ENCODE measurements at regions not wholly inside any gene's neighbourhood (a gene's known extent, or its start where the extent isn't known, plus 50 kb on each side); places are given as distances from the start of the nearest gene placed in this dataset.

DNA sequence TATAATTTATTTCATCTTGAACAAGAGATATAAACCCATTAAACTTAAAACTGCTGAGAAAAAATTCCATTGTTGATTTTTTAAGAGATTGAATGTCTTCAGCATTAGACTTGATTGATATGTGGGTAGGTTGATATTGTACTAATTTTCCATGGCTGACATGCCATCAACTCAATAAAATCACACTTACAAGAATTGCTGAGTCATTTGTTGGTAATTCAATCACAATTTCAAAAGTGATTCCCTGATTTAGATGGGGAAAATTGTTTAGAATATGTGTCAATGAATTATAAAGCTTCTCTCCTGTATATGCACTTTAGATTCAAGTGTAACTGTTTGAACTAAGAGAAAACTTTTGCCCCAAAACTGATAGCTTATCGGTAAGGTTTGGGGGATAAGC, 223.5 kb upstream of the NCAM2 start:
- Mint-ChIP-seq H3K4me3 (no peak overlapping the region), H3K36me3 (ENCODE audit: insufficient read depth in 2 of 2) (peaks cover 3% of the 10 kb centered on the region in 2 donors), H3K9me3 (peaks cover 7 to 10% of the 10 kb centered on the region in 2 donors), H3K4me1 (ENCODE audit: low read depth) (no peaks in the 10 kb centered on the region), H3K27ac (no peak overlapping the region), H3K27me3 (ENCODE audit: low read depth) (no peaks in the 10 kb centered on the region)
- no peak for ATAC-seq (replicated peaks in 1 of 2)
- no peak for DNase-seq

DNA sequence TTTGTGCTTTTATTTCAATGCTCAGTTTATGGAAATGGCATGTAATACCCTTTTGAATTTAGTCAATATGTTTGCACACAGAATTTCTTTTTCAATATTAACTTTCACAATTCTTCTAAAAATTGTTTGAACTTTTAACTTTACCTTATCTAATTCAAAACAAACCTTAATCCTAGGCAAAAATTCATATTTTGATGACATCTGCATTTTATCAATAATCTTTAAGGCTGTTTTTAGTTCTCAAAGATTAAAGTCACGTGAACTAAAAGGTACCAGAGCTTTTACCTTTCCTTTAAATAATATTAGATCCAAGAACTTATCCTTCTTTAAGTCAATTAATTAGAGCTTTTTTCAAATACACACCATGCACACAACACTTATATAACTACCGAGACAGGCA, 218.9 kb upstream of the NCAM2 start:
- Mint-ChIP-seq H3K4me3 (no peak overlapping the region), H3K27ac (no peak overlapping the region), H3K36me3 (ENCODE audit: insufficient read depth in 2 of 2) (no peaks in the 10 kb centered on the region), H3K9me3 (peaks cover 5 to 8% of the 10 kb centered on the region in 2 donors), H3K27me3 (ENCODE audit: low read depth) (no peaks in the 10 kb centered on the region), H3K4me1 (ENCODE audit: low read depth) (no peaks in the 10 kb centered on the region)
- DNase-seq (no peak), ATAC-seq (replicated peaks in 1 of 2) (no peak)

DNA sequence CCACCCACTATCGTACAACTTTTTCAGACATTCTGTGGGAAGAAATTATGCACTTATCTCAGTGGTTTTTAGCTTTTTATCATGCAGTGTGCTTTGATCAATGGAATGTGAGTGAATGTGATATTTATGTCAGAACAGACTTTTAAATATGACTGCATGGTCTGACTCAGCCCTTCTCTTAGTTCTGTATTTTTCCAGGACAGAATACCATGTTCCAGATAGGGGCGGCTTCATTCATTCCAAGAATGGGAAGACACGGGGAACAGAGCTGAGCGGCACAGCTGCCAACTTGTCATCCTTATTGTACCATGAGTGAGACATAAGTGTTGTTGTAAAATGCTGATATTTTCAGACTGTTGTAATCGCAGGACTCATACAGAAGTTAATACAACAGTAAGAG, 214.6 kb upstream of the NCAM2 start:
- ATAC-seq (replicated peaks in 1 of 2) (no peak), DNase-seq (no peak)
- Mint-ChIP-seq H3K36me3 (ENCODE audit: insufficient read depth in 2 of 2) (no peaks in the 10 kb centered on the region), H3K27ac (no peak overlapping the region), H3K27me3 (ENCODE audit: low read depth) (no peaks in the 10 kb centered on the region), H3K4me3 (no peak overlapping the region), H3K4me1 (ENCODE audit: low read depth) (no peaks in the 10 kb centered on the region), H3K9me3 (peaks cover 6 to 14% of the 10 kb centered on the region in 2 donors)

DNA sequence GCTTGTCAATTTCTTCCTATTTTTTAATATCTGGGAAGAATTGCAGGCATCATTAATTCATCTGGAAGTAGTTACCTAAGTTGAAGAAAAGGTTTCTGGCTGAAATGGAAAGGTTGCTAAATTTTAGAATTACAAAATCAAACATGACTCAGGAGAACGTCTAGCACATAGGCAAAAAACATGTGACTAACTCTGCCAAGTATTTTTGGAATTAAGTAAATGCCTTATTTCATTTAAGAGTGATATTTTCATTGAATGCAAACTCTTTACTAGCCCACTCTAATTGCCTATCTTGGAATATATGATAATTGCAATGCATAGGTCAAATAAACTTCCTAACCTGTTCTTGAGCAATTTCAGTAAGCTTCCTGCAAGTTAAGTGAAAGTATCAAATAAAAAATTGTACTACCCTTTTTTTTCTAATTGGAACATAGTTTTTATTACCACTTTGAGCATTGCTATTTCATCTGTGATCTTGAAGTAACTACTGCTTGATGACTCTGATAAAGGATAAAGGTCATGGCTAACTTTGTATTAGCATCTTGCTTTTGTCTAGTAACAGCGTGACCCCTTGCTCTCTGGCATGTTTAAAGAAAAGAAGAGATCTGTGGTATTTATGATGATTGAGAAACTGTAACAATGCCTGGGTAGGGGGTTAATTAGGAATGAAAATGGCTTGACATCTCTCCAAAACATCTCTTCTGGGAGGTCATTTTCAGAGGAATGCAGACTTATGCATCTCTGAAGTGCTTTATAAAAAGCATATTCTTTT, 208.3 kb upstream of the NCAM2 start:
- Mint-ChIP-seq H3K27ac (no peak overlapping the region), H3K9me3 (peaks cover 1 to 12% of the 10 kb centered on the region in 2 donors), H3K4me1 (ENCODE audit: low read depth) (no peaks in the 10 kb centered on the region), H3K36me3 (ENCODE audit: insufficient read depth in 2 of 2) (no peaks in the 10 kb centered on the region), H3K27me3 (ENCODE audit: low read depth) (no peaks in the 10 kb centered on the region), H3K4me3 (no peak overlapping the region)
- ATAC-seq (replicated peaks in 1 of 2) (no peak), DNase-seq (no peak)

DNA sequence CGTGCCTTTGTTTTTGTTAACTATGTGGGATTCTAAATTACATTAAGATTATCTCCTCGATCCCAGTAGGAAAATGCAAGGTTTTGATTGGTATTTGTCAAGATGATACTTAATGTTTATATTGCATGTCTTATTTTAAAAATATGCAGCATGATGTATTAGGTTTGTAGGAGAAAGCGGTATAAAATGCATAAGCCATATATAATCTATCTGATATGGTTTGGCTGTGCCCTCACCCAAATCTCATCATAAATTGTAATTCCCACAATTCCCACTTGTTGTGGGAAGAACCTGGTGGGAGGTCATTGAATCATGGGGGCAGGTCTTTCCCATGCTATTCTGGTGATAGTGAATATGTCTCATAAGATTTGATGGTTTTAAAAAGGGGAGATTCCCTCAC, 198.1 kb upstream of the NCAM2 start:
- H3K27ac Mint-ChIP-seq: no peak overlapping the region
- DNase-seq: no peak
- no peak for ATAC-seq (replicated peaks in 1 of 2)
- H3K36me3 Mint-ChIP-seq (ENCODE audit: insufficient read depth in 2 of 2): no peaks in the 10 kb centered on the region
- H3K4me1 Mint-ChIP-seq (ENCODE audit: low read depth): no peaks in the 10 kb centered on the region
- no peak overlapping the region for H3K4me3 Mint-ChIP-seq
- H3K9me3 Mint-ChIP-seq: peaks cover 3 to 4% of the 10 kb centered on the region in 2 donors
- no peaks in the 10 kb centered on the region for H3K27me3 Mint-ChIP-seq (ENCODE audit: low read depth)

GRCh38 chr21:20802201-20802600, 196.0 kb upstream of the NCAM2 start:
- DNase-seq: no peak
- H3K4me1 Mint-ChIP-seq (ENCODE audit: low read depth): no peaks in the 10 kb centered on the region
- H3K27ac Mint-ChIP-seq: no peak overlapping the region
- H3K4me3 Mint-ChIP-seq: no peak overlapping the region
- peaks cover 0 to 2% of the 10 kb centered on the region in 2 donors for H3K9me3 Mint-ChIP-seq
- no peaks in the 10 kb centered on the region for H3K36me3 Mint-ChIP-seq (ENCODE audit: insufficient read depth in 2 of 2)
- no peaks in the 10 kb centered on the region for H3K27me3 Mint-ChIP-seq (ENCODE audit: low read depth)
- ATAC-seq (replicated peaks in 1 of 2): no peak

DNA sequence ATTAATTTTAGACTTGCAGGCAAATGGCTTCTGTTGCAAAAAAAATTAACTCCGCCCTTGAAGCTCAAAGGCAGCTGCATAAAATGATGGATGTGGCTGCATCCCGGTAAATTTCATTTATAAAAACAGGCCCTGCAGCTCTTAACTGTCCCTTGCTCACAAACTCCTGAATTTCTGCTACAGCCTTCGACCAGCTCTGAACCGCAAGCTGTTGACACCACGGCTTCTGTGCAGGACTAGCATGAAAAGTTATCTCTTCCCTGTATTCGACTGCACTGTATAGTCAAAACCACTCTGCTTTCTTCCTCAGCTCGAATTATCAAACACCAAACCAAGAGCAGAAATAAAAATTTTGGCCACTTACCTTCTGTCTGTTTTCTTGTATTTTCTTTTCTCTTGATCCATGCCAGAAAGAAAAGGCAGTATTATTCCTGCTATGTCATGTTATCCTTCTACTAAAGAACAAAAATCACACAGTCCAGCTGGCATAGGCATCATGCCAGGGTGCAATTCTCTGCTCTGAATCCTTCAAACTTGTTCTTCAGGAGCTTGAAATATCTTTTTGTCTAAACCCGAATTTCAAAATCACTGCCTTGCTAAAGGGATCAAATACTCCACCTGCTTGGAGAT, 195.5 kb upstream of the NCAM2 start:
- DNase-seq (no peak), ATAC-seq (replicated peaks in 1 of 2) (no peak)
- peaks cover 0 to 2% of the 10 kb centered on the region in 2 donors for H3K9me3 Mint-ChIP-seq
- H3K4me1 Mint-ChIP-seq (ENCODE audit: low read depth): no peaks in the 10 kb centered on the region
- H3K27ac Mint-ChIP-seq: peak overlapping the region; percentile 8
- no peak overlapping the region for H3K4me3 Mint-ChIP-seq
- no peaks in the 10 kb centered on the region for H3K27me3 Mint-ChIP-seq (ENCODE audit: low read depth)
- H3K36me3 Mint-ChIP-seq (ENCODE audit: insufficient read depth in 2 of 2): no peaks in the 10 kb centered on the region

GRCh38 chr21:20811702-20812101, 186.5 kb upstream of the NCAM2 start:
- Mint-ChIP-seq H3K4me3 (no peak overlapping the region), H3K9me3 (peaks cover 2 to 6% of the 10 kb centered on the region in 2 donors), H3K36me3 (ENCODE audit: insufficient read depth in 2 of 2) (no peaks in the 10 kb centered on the region), H3K27me3 (ENCODE audit: low read depth) (no peaks in the 10 kb centered on the region), H3K27ac (no peak overlapping the region), H3K4me1 (ENCODE audit: low read depth) (no peaks in the 10 kb centered on the region)
- DNase-seq: no peak
- no peak for ATAC-seq (replicated peaks in 1 of 2)

- Mint-ChIP-seq H3K36me3 (ENCODE audit: insufficient read depth in 2 of 2) (no peaks in the 10 kb centered on the region), H3K9me3 (peaks cover 3 to 4% of the 10 kb centered on the region in 2 donors), H3K27ac (no peak overlapping the region), H3K4me1 (ENCODE audit: low read depth) (no peaks in the 10 kb centered on the region), H3K27me3 (ENCODE audit: low read depth) (no peaks in the 10 kb centered on the region), H3K4me3 (no peak overlapping the region)
- no peak for DNase-seq
- ATAC-seq (replicated peaks in 1 of 2): no peak
Measured at GRCh38 chr21:20814090-20814489, 184.1 kb upstream of the NCAM2 start.

DNA sequence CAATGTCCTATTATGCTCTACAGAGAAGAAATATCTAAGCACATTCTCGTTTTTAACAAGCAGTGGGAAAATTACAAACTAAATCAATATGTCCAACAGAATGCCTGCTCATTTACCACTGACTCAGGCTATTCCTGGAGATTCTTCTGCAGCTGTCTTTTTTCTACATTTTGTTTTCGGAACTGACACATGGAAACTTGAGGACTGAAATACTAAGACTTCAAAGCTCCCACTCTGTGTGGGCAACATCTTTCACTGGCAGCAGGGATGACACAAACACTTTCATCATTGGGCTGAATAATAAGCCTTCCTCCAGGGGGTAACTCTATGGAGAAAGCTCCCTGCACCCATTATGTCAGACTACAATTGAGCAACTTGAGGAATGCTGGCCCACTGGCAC, 175.5 kb upstream of the NCAM2 start:
- H3K27me3 Mint-ChIP-seq (ENCODE audit: low read depth): no peaks in the 10 kb centered on the region
- no peak overlapping the region for H3K4me3 Mint-ChIP-seq
- peaks cover 0 to 7% of the 10 kb centered on the region in 2 donors for H3K9me3 Mint-ChIP-seq
- ATAC-seq (replicated peaks in 1 of 2) (no peak), DNase-seq (no peak)
- H3K27ac Mint-ChIP-seq: no peak overlapping the region
- no peaks in the 10 kb centered on the region for H3K4me1 Mint-ChIP-seq (ENCODE audit: low read depth)
- H3K36me3 Mint-ChIP-seq (ENCODE audit: insufficient read depth in 2 of 2): no peaks in the 10 kb centered on the region

DNA sequence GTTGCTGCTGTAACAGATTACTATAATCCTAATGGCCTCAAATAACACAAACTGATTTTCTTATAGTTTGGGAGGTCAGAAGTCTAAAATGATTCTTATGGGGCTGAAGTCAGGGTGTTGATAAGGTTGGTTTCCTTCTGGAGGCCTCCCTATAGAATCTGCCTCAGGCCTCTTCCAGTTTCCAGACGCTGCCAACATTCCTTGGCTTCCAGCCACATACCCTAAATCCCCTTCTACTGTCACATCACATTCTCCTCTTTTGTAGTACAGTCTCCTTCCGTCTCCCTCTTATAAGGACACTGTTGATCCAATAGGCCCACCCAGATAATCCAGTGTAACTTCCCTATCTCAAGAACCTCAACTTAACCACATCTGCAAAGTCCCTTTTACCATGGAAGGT, 145.3 kb upstream of the NCAM2 start:
- ATAC-seq (replicated peaks in 1 of 2): no peak
- Mint-ChIP-seq H3K9me3 (peaks cover 3 to 5% of the 10 kb centered on the region in 2 donors), H3K4me1 (ENCODE audit: low read depth) (no peaks in the 10 kb centered on the region), H3K36me3 (ENCODE audit: insufficient read depth in 2 of 2) (no peaks in the 10 kb centered on the region), H3K27me3 (ENCODE audit: low read depth) (no peaks in the 10 kb centered on the region), H3K27ac (no peak overlapping the region), H3K4me3 (no peak overlapping the region)
- no peak for DNase-seq

GRCh38 chr21:20856926-20857325, 141.3 kb upstream of the NCAM2 start:
- H3K27ac Mint-ChIP-seq: no peak overlapping the region
- no peak overlapping the region for H3K4me3 Mint-ChIP-seq
- no peaks in the 10 kb centered on the region for H3K27me3 Mint-ChIP-seq (ENCODE audit: low read depth)
- DNase-seq: no peak
- no peak for ATAC-seq (replicated peaks in 1 of 2)
- no peaks in the 10 kb centered on the region for H3K4me1 Mint-ChIP-seq (ENCODE audit: low read depth)
- H3K9me3 Mint-ChIP-seq: peaks cover 5 to 7% of the 10 kb centered on the region in 2 donors
- H3K36me3 Mint-ChIP-seq (ENCODE audit: insufficient read depth in 2 of 2): no peaks in the 10 kb centered on the region

DNA sequence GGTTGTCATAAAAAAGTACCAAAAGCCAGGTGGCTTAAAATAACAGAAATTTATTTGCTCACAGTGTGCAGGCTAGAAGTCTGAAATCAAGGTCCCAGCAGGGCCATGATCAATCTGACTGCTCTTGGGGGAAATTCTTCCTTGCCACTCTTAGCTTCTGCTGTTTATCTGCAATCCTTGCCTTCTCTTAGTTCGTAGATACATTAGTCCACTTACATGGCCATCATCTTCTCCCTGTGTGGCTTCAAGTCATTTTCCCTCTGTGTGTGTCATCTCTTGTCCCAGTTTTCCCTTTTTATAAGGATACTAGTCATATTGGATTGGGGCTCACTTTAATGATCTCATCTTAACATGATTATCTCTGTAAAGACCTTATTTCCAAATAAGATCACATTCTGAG, 124.0 kb upstream of the NCAM2 start:
- no peaks in the 10 kb centered on the region for H3K4me1 Mint-ChIP-seq (ENCODE audit: low read depth)
- H3K36me3 Mint-ChIP-seq (ENCODE audit: insufficient read depth in 2 of 2): no peaks in the 10 kb centered on the region
- H3K9me3 Mint-ChIP-seq: peaks cover 1 to 8% of the 10 kb centered on the region in 2 donors
- H3K27ac Mint-ChIP-seq: no peak overlapping the region
- no peak for DNase-seq
- no peaks in the 10 kb centered on the region for H3K27me3 Mint-ChIP-seq (ENCODE audit: low read depth)
- no peak for ATAC-seq (replicated peaks in 1 of 2)
- no peak overlapping the region for H3K4me3 Mint-ChIP-seq

GRCh38 chr21:20875742-20876141, 122.5 kb upstream of the NCAM2 start:
- DNase-seq (no peak), ATAC-seq (replicated peaks in 1 of 2) (no peak)
- no peaks in the 10 kb centered on the region for H3K4me1 Mint-ChIP-seq (ENCODE audit: low read depth)
- H3K27ac Mint-ChIP-seq: no peak overlapping the region
- no peaks in the 10 kb centered on the region for H3K27me3 Mint-ChIP-seq (ENCODE audit: low read depth)
- peaks cover 1 to 4% of the 10 kb centered on the region in 2 donors for H3K9me3 Mint-ChIP-seq
- no peak overlapping the region for H3K4me3 Mint-ChIP-seq
- no peaks in the 10 kb centered on the region for H3K36me3 Mint-ChIP-seq (ENCODE audit: insufficient read depth in 2 of 2)
